HepG2 (cell line): ENCODE measurements at regions not wholly inside any gene's neighbourhood (a gene's known extent, or its start where the extent isn't known, plus 50 kb on each side); places are given as distances from the start of the nearest gene placed in this dataset.

Experiments used
- ATAC-seq: fragments of 200-7000 bp; cut with Tn5 transposase; 3 replicates; pipeline ENCODE4 v1.9.1; 2020; ENCODE audit warnings: mild to moderate bottlenecking, moderate library complexity
- BruUV-seq: library from RNA; stranded (reverse); fragments of 400-500 nt; replicated peaks from 2 replicates; lab custom pipeline; 2021; lab: Mats Ljungman, UMichigan
- CTCF ChIA-PET: fragments of 300-600 bp; formaldehyde crosslinking; extraction: SDS; loops from one replicate; lab custom pipeline; 2021; ENCODE audit warnings: low total read pairs, inconsistent platforms, low intra/inter-chr PET ratio; lab: Yijun Ruan, JAX
- POLR2A ChIA-PET: fragments of 350-600 bp; sonication (Branson Sonifier 250); formaldehyde crosslinking; loops from one replicate; lab custom pipeline; 2020; ENCODE audit warnings: antibody characterized with exemption, inconsistent platforms; lab: Yijun Ruan, JAX
- DNase-seq: peaks from one replicate; pipeline ENCODE4 v3.0.0-alpha.2; 2015; ENCODE audit warnings: low spot score
- FAIRE-seq: peaks from 3 replicates; lab custom pipeline; 2011; peaks lifted over from hg19 to GRCh38; lab: Jason Lieb, UNC
- H2AFZ ChIP-seq: one replicate; pipeline ENCODE4 v1.6.1; 2011; ENCODE audit warnings: low read length, inconsistent platforms
- H3K27ac ChIP-seq: fragments of 300-600 bp; 3 replicates; pipeline ENCODE4 v1.8.0; 2011; ENCODE audit warnings: mixed run types, mild to moderate bottlenecking, mixed read lengths, low read length, inconsistent platforms; ENCODE audit not compliant: insufficient read depth; ENCODE audit errors: extremely low read length
- H3K27me3 ChIP-seq, 2 experiments: fragments of 200-600 bp in 1 of 2; 2 replicates in 1 of 2; 3 replicates in 1 of 2; pipeline versions ENCODE4 v1.6.0 to v1.8.0; 2011; ENCODE audit warnings: low read length in 2 of 2, mild to moderate bottlenecking in 2 of 2, moderate library complexity in 2 of 2, inconsistent platforms in 1 of 2; ENCODE audit not compliant: insufficient read depth in 2 of 2, control insufficient read depth in 1 of 2
- H3K36me3 ChIP-seq, 2 experiments: fragments of 200-600 bp in 1 of 2; replicated peaks in 1 of 2; 2 replicates in 1 of 2; 3 replicates in 1 of 2; pipeline versions ENCODE4 v1.5.1 to v1.8.0; 2011; ENCODE audit warnings: low read length in 2 of 2, inconsistent platforms in 1 of 2; ENCODE audit not compliant: insufficient read depth in 2 of 2, control insufficient read depth in 1 of 2
- H3K4me1 ChIP-seq: 2 replicates; pipeline ENCODE4 v1.5.1; 2012; ENCODE audit warnings: low read length, inconsistent platforms; ENCODE audit not compliant: insufficient read depth
- H3K4me2 ChIP-seq: 2 replicates; pipeline ENCODE4 v1.6.0; 2011; ENCODE audit warnings: low read depth, low read length, inconsistent platforms
- H3K4me3 ChIP-seq, 3 experiments: fragments of 200-600 bp in 1 of 3; sonication (generic), shearing (Covaris generic) in 1 of 3; replicated peaks in 1 of 3; 2 replicates each; pipeline ENCODE4 v1.5.1; 2011 to 2016; ENCODE audit warnings: low read length in 3 of 3, inconsistent platforms in 2 of 3, low read depth in 2 of 3, mild to moderate bottlenecking in 2 of 3, control low read depth in 1 of 3, mixed read lengths in 1 of 3; ENCODE audit not compliant: insufficient read depth in 1 of 3
- H3K79me2 ChIP-seq: one replicate; pipeline ENCODE4 v1.6.1; 2011; ENCODE audit warnings: low read length, inconsistent platforms; ENCODE audit not compliant: insufficient read depth
- H3K9ac ChIP-seq: 2 replicates; pipeline ENCODE4 v1.6.0; 2011; ENCODE audit warnings: mild to moderate bottlenecking, low read depth, low read length, inconsistent platforms; ENCODE audit not compliant: insufficient read depth
- H3K9me3 ChIP-seq: 2 replicates; pipeline ENCODE4 v1.5.1; 2012; ENCODE audit warnings: mild to moderate bottlenecking, low read length
- H4K20me1 ChIP-seq: 2 replicates; pipeline ENCODE4 v1.6.0; 2011; ENCODE audit warnings: inconsistent platforms, mild to moderate bottlenecking, low read length, moderate library complexity; ENCODE audit not compliant: insufficient read depth
- ARID2 ChIP-seq: sonication (generic); formaldehyde crosslinking; IDR thresholded peaks from 2 replicates; pipeline ENCODE4 v1.8.1; 2022; ENCODE audit warnings: mild to moderate bottlenecking, missing genetic modification reagents, borderline replicate concordance
- CC2D1A ChIP-seq: sonication (generic); formaldehyde crosslinking; IDR thresholded peaks from 2 replicates; pipeline ENCODE4 v1.8.1; 2023; ENCODE audit warnings: mild to moderate bottlenecking, missing genetic modification reagents
- CTCF ChIP-seq: sonication (generic); formaldehyde crosslinking; IDR thresholded peaks from 2 replicates; pipeline ENCODE4 v1.5.0; 2020; ENCODE audit warnings: mild to moderate bottlenecking, missing genetic modification reagents, moderate library complexity
- SP140L ChIP-seq: sonication (generic); formaldehyde crosslinking; IDR thresholded peaks from 2 replicates; pipeline ENCODE4 v1.4.0; 2020; ENCODE audit warnings: missing genetic modification reagents, borderline replicate concordance
- ZC3H4 ChIP-seq: sonication (generic); formaldehyde crosslinking; IDR thresholded peaks from 2 replicates; pipeline ENCODE4 v1.4.0; 2020; ENCODE audit warnings: missing genetic modification reagents, borderline replicate concordance
- ZNF362 ChIP-seq: sonication (generic); formaldehyde crosslinking; IDR thresholded peaks from 2 replicates; pipeline ENCODE4 v1.4.0; 2020; ENCODE audit warnings: missing genetic modification reagents, mild to moderate bottlenecking, borderline replicate concordance
- ZNF556 ChIP-seq: sonication (generic); formaldehyde crosslinking; IDR thresholded peaks from 2 replicates; pipeline ENCODE4 v1.4.0; 2020; ENCODE audit warnings: mild to moderate bottlenecking, missing genetic modification reagents, borderline replicate concordance
- ZNF605 ChIP-seq: sonication (generic); formaldehyde crosslinking; IDR thresholded peaks from 2 replicates; pipeline ENCODE4 v1.8.0; 2022; ENCODE audit warnings: mild to moderate bottlenecking, missing genetic modification reagents
- WGBS: methylation state at CpG from one replicate; pipeline ENCODE4 v1.1.6; 2017; ENCODE audit warnings: low lambda C conversion rate; 5-methylcytosine and 5-hydroxymethylcytosine counted together
- in situ Hi-C: cut with HindIII; loops from 2 replicates; pipeline ENCODE4 v1.10.0; 2017; ENCODE audit warnings: low pct_unique_long_range_greater_than_20kb; ENCODE audit not compliant: extremely low pct_ligation_motif_present
- intact Hi-C: fragments of 100-400 bp; cut with micrococcal nuclease; formaldehyde crosslinking; loops from one replicate; pipeline ENCODE4 v1.10.0; 2022; ENCODE audit not compliant: unreplicated experiment

GRCh38 chr14:85052646-85053045, 477.3 kb upstream of the FLRT2 start:
- no TSS peak for BruUV-seq
- intact Hi-C loops = no loop called here
- TF ChIP-seq SP140L (CRISPR knock-in tag) (no peak), ZNF556 (CRISPR knock-in tag) (no peak), CC2D1A (CRISPR knock-in tag) (no peak), CTCF (no peak), ZC3H4 (no peak), ARID2 (no peak), ZNF362 (no peak), ZNF605 (no peak)
- Histone ChIP-seq H2AFZ (no peak overlapping the region), H3K36me3 (no peaks in the 10 kb centered on the region), H3K27ac (no peak overlapping the region), H3K4me3 (no peak overlapping the region), H3K9ac (no peak overlapping the region), H4K20me1 (no peaks in the 10 kb centered on the region), H3K4me1 (no peaks in the 10 kb centered on the region), H3K4me2 (no peak overlapping the region), H3K9me3 (peaks cover 92% of the 10 kb centered on the region), H3K27me3 (no peaks in the 10 kb centered on the region), H3K79me2 (no peaks in the 10 kb centered on the region)
- CTCF ChIA-PET = no interaction called here
- in situ Hi-C loops = no loop called here
- FAIRE-seq (no peak), ATAC-seq (no peak), DNase-seq (no peak)
- 2% methylated on average over 2 of the region's 2 CpGs for WGBS
- POLR2A ChIA-PET = no interaction called here
